ENCODE measurements at regions not wholly inside any gene's neighbourhood (a gene's known extent, or its start where the extent isn't known, plus 50 kb on each side); places are given as distances from the start of the nearest gene placed in this dataset.

GRCh38 chr2:118710481-118710880 is 137.0 kb downstream of the EN1 start:
- WGBS, result 61% methylated on average over 2 of the region's 2 CpGs
- H3K36me3 ChIP-seq (ENCODE audit: control insufficient read depth in 4 of 4, insufficient read depth in 3 of 4, low read depth in 1 of 4, low read length in 3 of 4), result no peaks in the 10 kb centered on the region
- H3K9me3 ChIP-seq (ENCODE audit: control insufficient read depth in 4 of 4, low read length in 3 of 4), result no peaks in the 10 kb centered on the region
- no peak overlapping the region for H3K4me3 ChIP-seq (ENCODE audit: low read depth in 1 of 3, low read length in 3 of 3)
- H3K4me1 ChIP-seq (ENCODE audit: control insufficient read depth in 4 of 4, insufficient read depth in 4 of 4, low read length in 3 of 4), result no peaks in the 10 kb centered on the region
- peaks cover 0 to 2% (median 2%) of the 10 kb centered on the region in 4 donors for H3K27me3 ChIP-seq (ENCODE audit: control insufficient read depth in 4 of 4, insufficient read depth in 4 of 4, low read length in 3 of 4)
- H3K27ac ChIP-seq (ENCODE audit: low read depth in 1 of 2, low read length in 2 of 2), result no peak overlapping the region
- DNase-seq (ENCODE audit: low spot score), result no peak
- TF ChIP-seq FOXA1 (IDR thresholded peaks at IDR 0.05) (no peak), REST (IDR thresholded peaks at IDR 0.05) (no peak)
- no peak overlapping the region for H3K9ac ChIP-seq (ENCODE audit: low read depth in 1 of 2, low read length in 2 of 2)

DNA sequence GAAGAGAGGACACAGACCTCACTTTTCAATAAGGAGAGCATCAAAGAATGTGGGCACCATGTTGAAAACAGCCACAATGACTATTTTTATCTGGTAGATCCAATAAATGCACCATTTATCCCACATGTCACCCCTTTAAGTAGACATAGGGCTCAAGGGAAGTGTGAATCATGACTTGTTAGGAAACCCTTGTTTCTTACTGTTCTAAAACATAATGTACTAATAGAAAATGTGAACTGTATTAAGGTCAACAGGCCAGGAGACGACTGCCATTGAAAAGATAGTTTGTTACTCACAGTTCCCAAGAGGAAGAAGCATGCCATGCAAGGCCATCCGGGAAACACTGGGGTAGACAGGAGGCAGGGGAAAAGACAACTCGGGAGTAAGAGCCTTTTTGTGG is 137.7 kb downstream of the EN1 start:
- no peak overlapping the region for H3K27ac ChIP-seq (ENCODE audit: low read depth in 1 of 2, low read length in 2 of 2)
- no peak for DNase-seq (ENCODE audit: low spot score)
- peaks cover 0 to 6% (median 2%) of the 10 kb centered on the region in 4 donors for H3K27me3 ChIP-seq (ENCODE audit: control insufficient read depth in 4 of 4, insufficient read depth in 4 of 4, low read length in 3 of 4)
- H3K9ac ChIP-seq (ENCODE audit: low read depth in 1 of 2, low read length in 2 of 2), result no peak overlapping the region
- WGBS, result 73% methylated on average over 3 of the region's 3 CpGs
- H3K4me3 ChIP-seq (ENCODE audit: low read depth in 1 of 3, low read length in 3 of 3), result no peak overlapping the region
- H3K9me3 ChIP-seq (ENCODE audit: control insufficient read depth in 4 of 4, low read length in 3 of 4), result no peaks in the 10 kb centered on the region
- no peak for TF ChIP-seq CTCF (IDR thresholded peaks at IDR 0.05; ENCODE audit: low read depth, low read length, missing input control)
- no peaks in the 10 kb centered on the region for H3K4me1 ChIP-seq (ENCODE audit: control insufficient read depth in 4 of 4, insufficient read depth in 4 of 4, low read length in 3 of 4)
- H3K36me3 ChIP-seq (ENCODE audit: control insufficient read depth in 4 of 4, insufficient read depth in 3 of 4, low read depth in 1 of 4, low read length in 3 of 4), result no peaks in the 10 kb centered on the region

- no peak for DNase-seq (ENCODE audit: low spot score)
- H3K36me3 ChIP-seq (ENCODE audit: control insufficient read depth in 4 of 4, insufficient read depth in 3 of 4, low read depth in 1 of 4, low read length in 3 of 4), result no peaks in the 10 kb centered on the region
- H3K27me3 ChIP-seq (ENCODE audit: control insufficient read depth in 4 of 4, insufficient read depth in 4 of 4, low read length in 3 of 4), result peaks cover 0 to 6% (median 1%) of the 10 kb centered on the region in 4 donors
- WGBS, result 85% methylated on average over 1 of the region's 1 CpG
- H3K4me1 ChIP-seq (ENCODE audit: control insufficient read depth in 4 of 4, insufficient read depth in 4 of 4, low read length in 3 of 4), result no peaks in the 10 kb centered on the region
- H3K27ac ChIP-seq (ENCODE audit: low read depth in 1 of 2, low read length in 2 of 2), result no peak overlapping the region
- H3K9ac ChIP-seq (ENCODE audit: low read depth in 1 of 2, low read length in 2 of 2), result no peak overlapping the region
- H3K4me3 ChIP-seq (ENCODE audit: low read depth in 1 of 3, low read length in 3 of 3), result no peak overlapping the region
- no peaks in the 10 kb centered on the region for H3K9me3 ChIP-seq (ENCODE audit: control insufficient read depth in 4 of 4, low read length in 3 of 4)
- TF ChIP-seq RXRA (IDR thresholded peaks at IDR 0.05) (no peak), REST (IDR thresholded peaks at IDR 0.05) (no peak), NR2F2 (IDR thresholded peaks at IDR 0.05) (no peak), HNF4G (IDR thresholded peaks at IDR 0.05) (no peak), MAX (IDR thresholded peaks at IDR 0.05) (no peak), ZBTB33 (IDR thresholded peaks at IDR 0.05) (no peak), JUND (IDR thresholded peaks at IDR 0.05) (no peak), SP1 (IDR thresholded peaks at IDR 0.05) (no peak), EGR1 (IDR thresholded peaks at IDR 0.05; ENCODE audit: low read depth in 2 of 2) (no peak), TAF1 (conservative IDR thresholded peaks at IDR 0.05) (no peak), CTCF (IDR thresholded peaks at IDR 0.05; ENCODE audit: low read depth, low read length, missing input control) (no peak), HNF4A (conservative IDR thresholded peaks at IDR 0.05) (no peak)
- TF ChIP-seq, protein P1, sequence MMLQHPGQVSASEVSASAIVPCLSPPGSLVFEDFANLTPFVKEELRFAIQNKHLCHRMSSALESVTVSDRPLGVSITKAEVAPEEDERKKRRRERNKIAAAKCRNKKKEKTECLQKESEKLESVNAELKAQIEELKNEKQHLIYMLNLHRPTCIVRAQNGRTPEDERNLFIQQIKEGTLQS (IDR thresholded peaks at IDR 0.05), result no peak
These were observed 140.6 kb downstream of the EN1 start for GRCh38 chr2:118706844-118707243.

Measured in liver (tissue), 8 donors.